MCF 10A (cell line): ENCODE measurements at regions not wholly inside any gene's neighbourhood (a gene's known extent, or its start where the extent isn't known, plus 50 kb on each side); places are given as distances from the start of the nearest gene placed in this dataset.

ENCODE experiments used
- BruUV-seq: library from RNA; stranded (reverse); fragments of 400-500 nt; replicated peaks from 2 replicates; lab custom pipeline; 2021; lab: Mats Ljungman, UMichigan
- CTCF ChIA-PET: fragments of 300-600 bp; sonication (Branson Sonifier 250); formaldehyde crosslinking; extraction: SDS; loops from one replicate; lab custom pipeline; 2021; ENCODE audit warnings: antibody characterized with exemption, inconsistent platforms; lab: Yijun Ruan, JAX
- POLR2A ChIA-PET: fragments of 300-600, 350-650 bp; sonication (Branson Sonifier 250); formaldehyde crosslinking; extraction: SDS; loops from one replicate; lab custom pipeline; 2020; ENCODE audit warnings: antibody characterized with exemption, inconsistent platforms; lab: Yijun Ruan, JAX
- DNase-seq: peaks from one replicate; pipeline ENCODE4 v3.0.0-alpha.2; 2018; ENCODE audit not compliant: unreplicated experiment
- H3K27ac Mint-ChIP-seq: one replicate; pipeline ENCODE4 v1.8.0; 2022; ENCODE audit warnings: mild to moderate bottlenecking, low read depth, mixed read lengths; ENCODE audit not compliant: unreplicated experiment
- H3K27me3 Mint-ChIP-seq: one replicate; pipeline ENCODE4 v1.8.0; 2022; ENCODE audit warnings: mixed read lengths; ENCODE audit not compliant: insufficient read depth, unreplicated experiment
- H3K36me3 Mint-ChIP-seq: one replicate; pipeline ENCODE4 v1.8.0; 2022; ENCODE audit warnings: mild to moderate bottlenecking, moderate library complexity, mixed read lengths; ENCODE audit not compliant: insufficient read depth, unreplicated experiment
- H3K4me1 Mint-ChIP-seq: one replicate; pipeline ENCODE4 v1.8.0; 2022; ENCODE audit warnings: mixed read lengths; ENCODE audit not compliant: insufficient read depth, unreplicated experiment
- H3K4me3 Mint-ChIP-seq: one replicate; pipeline ENCODE4 v1.8.0; 2022; ENCODE audit warnings: mild to moderate bottlenecking, moderate library complexity, mixed read lengths; ENCODE audit not compliant: unreplicated experiment
- H3K9me3 Mint-ChIP-seq: one replicate; pipeline ENCODE4 v1.8.0; 2022; ENCODE audit warnings: mixed read lengths; ENCODE audit not compliant: unreplicated experiment
- CTCF ChIP-seq: fragments of 200-600 bp; IDR thresholded peaks from one replicate; pipeline ENCODE4 v1.8.0; 2022; ENCODE audit warnings: antibody characterized with exemption, mild to moderate bottlenecking; ENCODE audit not compliant: unreplicated experiment
- intact Hi-C: fragments of 100-400 bp; cut with micrococcal nuclease; formaldehyde crosslinking; loops from 2 replicates; pipeline ENCODE4 v1.14.1; 2022

DNA sequence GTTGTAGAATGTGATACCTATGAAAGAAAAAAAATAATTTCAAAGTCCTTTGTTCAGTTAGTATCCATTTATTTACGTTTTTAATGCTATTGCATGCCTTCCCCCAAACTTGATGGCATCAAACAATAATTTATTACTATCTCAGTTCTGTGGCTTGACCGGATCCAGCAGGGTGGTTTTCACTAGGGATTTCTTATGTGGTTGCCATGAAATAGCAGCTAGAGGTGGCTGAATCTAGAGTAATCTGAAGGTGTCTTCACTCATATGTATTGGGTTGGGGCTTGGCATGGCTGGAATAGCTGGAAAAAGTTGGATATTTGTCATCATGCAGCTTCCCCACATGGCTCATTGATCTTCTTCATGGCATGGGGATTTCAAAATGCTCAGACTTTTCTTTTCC lies 619.3 kb upstream of the ZNF608 start:
- CTCF ChIA-PET, result no interaction called here
- no peaks in the 10 kb centered on the region for H3K27me3 Mint-ChIP-seq
- peaks cover 7% of the 10 kb centered on the region for H3K9me3 Mint-ChIP-seq
- intact Hi-C loops, result no loop called here
- no peak for DNase-seq
- no peaks in the 10 kb centered on the region for H3K36me3 Mint-ChIP-seq
- BruUV-seq, result no TSS peak
- no peak for TF ChIP-seq CTCF
- POLR2A ChIA-PET, result no interaction called here
- no peak overlapping the region for H3K4me3 Mint-ChIP-seq
- H3K27ac Mint-ChIP-seq, result no peak overlapping the region
- no peaks in the 10 kb centered on the region for H3K4me1 Mint-ChIP-seq

DNA sequence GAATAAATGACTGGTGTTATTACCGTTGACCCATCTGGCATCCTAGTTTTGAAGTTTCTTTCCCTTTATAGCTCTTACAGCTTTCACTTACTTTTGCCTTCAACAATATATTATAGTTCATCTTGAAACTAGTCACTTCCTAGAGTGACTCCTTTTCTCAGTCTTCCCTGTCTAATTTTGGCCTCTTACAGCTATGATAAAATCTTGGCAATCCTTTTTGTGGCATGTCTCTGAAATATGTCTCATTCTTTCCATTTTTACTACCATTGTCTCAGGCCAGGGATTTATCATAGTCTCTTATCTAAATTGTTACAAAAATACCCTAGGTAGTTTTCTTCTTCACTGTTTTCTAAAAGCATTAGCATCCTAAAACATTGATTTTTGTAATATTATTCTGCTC lies 621.3 kb upstream of the ZNF608 start:
- TF ChIP-seq CTCF, result no peak
- ChIA-PET POLR2A (interaction anchor here (0.7 kb wide), 1 partner anchor 343 kb away, joined by 3 read pairs; no protein-coding TSS in a partner anchor), CTCF (interaction anchor here (0.5 to 0.6 kb wide), 2 partner anchors 147 to 1125 kb away, joined by 3 to 5 read pairs; no protein-coding TSS in a partner anchor)
- H3K4me1 Mint-ChIP-seq, result no peaks in the 10 kb centered on the region
- H3K4me3 Mint-ChIP-seq, result no peak overlapping the region
- BruUV-seq, result no TSS peak
- intact Hi-C loops, result no loop called here
- DNase-seq, result no peak
- H3K27ac Mint-ChIP-seq, result no peak overlapping the region
- no peaks in the 10 kb centered on the region for H3K36me3 Mint-ChIP-seq
- H3K9me3 Mint-ChIP-seq, result peaks cover 7% of the 10 kb centered on the region
- H3K27me3 Mint-ChIP-seq, result no peaks in the 10 kb centered on the region

- POLR2A ChIA-PET, result interaction anchor here (0.6 to 1.2 kb wide), 3 partner anchors 12 to 1291 kb away, joined by 3 to 5 read pairs (median 4); no protein-coding TSS in a partner anchor
- H3K4me1 Mint-ChIP-seq, result no peaks in the 10 kb centered on the region
- no peak overlapping the region for H3K27ac Mint-ChIP-seq
Measured at GRCh38 chr5:125370461-125371205, 624.2 kb upstream of the ZNF608 start.

More at GRCh38 chr5:125370461-125371205, 624.2 kb upstream of the ZNF608 start:
- no peak for TF ChIP-seq CTCF
- intact Hi-C loops, result no loop called here
- Mint-ChIP-seq H3K4me3 (no peak overlapping the region), H3K9me3 (peaks cover 7% of the 10 kb centered on the region), H3K27me3 (no peaks in the 10 kb centered on the region), H3K36me3 (no peaks in the 10 kb centered on the region)
- no TSS peak for BruUV-seq
- DNase-seq, result no peak
- CTCF ChIA-PET, result no interaction called here
